Left lung (tissue), 4 donors: ENCODE measurements at regions not wholly inside any gene's neighbourhood (a gene's known extent, or its start where the extent isn't known, plus 50 kb on each side); places are given as distances from the start of the nearest gene placed in this dataset.

Experiments used
- ATAC-seq: fragments of 200-7000 bp; cut with Tn5 transposase; one replicate; pipeline ENCODE4 v1.9.1; 2020; ENCODE audit warnings: moderate library complexity
- DNase-seq, 4 donors: peaks; one replicate each; pipeline ENCODE4 v3.0.0-alpha.2; 2013 to 2020
- H3K27ac ChIP-seq, 2 donors: fragments of 200-600 bp; sonication (generic) in 1 of 2; one replicate each; pipeline versions ENCODE4 v1.5.0 to v1.8.0; 2020 to 2021
- H3K27me3 ChIP-seq, 2 donors: fragments of 200-600 bp; sonication (generic) in 1 of 2; one replicate each; pipeline versions ENCODE4 v1.5.0 to v1.8.0; 2020 to 2021
- H3K36me3 ChIP-seq, 2 donors: fragments of 200-600 bp; sonication (generic) in 1 of 2; one replicate each; pipeline versions ENCODE4 v1.5.0 to v1.8.0; 2020 to 2021
- H3K4me1 ChIP-seq, 2 donors: fragments of 200-600 bp; one replicate each; pipeline ENCODE4 v1.8.0; 2021
- H3K4me3 ChIP-seq, 2 donors: fragments of 200-600 bp; sonication (generic) in 1 of 2; one replicate each; pipeline versions ENCODE4 v1.5.0 to v1.8.0; 2020 to 2021; ENCODE audit warnings: mild to moderate bottlenecking in 1 of 2
- H3K9me3 ChIP-seq, 2 donors: fragments of 200-600 bp; sonication (generic) in 1 of 2; one replicate each; pipeline versions ENCODE4 v1.5.0 to v1.8.0; 2020 to 2021
- intact Hi-C, 2 donors: fragments of 100-400 bp; cut with DNase I; formaldehyde crosslinking; loops; one replicate each; pipeline versions ENCODE4 v1.11.2 to v1.14.2; 2022
- TF ChIP-seq, protein P1 (sequence below), 2 donors: fragments of 200-600 bp; sonication (generic) in 1 of 2; IDR thresholded peaks; one replicate each; pipeline versions ENCODE4 v1.5.0 to v1.8.0; 2021; ENCODE audit warnings: antibody characterized with exemption in 2 of 2
- donor health status: DM: no; HTN: yes; CAD: no.
- donor health status: DM: no; HTN: no; CAD: no.

DNA sequence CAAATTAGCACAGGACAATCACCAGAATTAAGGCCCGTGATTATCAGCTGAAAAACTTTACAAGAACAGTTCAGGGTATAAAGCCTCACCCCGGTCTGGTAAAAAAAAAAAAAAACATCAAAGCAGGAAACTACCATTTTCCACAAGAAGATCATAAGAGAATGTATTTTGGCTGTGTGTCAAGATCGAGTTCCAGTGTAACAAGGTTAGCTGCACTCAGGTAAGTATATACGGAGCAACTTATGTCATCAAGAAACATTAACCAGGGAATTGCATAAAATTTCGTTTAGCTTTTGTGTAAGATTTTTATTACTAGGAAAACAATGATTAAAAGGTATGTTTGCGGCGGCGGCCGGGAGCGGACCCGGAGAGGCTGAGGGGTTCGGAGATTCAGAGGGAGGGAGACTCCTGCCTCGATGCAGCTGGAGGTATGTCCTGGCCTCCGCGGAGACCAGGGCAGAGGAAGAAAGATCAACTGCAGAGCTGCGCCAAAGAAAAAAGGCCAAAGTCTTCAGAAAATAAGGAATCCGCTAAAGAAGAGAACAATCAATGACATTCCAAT lies 533.8 kb upstream of the CNTNAP2 start:
- H3K36me3 ChIP-seq = no peaks in the 10 kb centered on the region
- H3K27ac ChIP-seq = no peak overlapping the region
- DNase-seq (peak in 1 of 4 donors; percentile 59), ATAC-seq (no peak)
- intact Hi-C loops = no loop called here
- no peaks in the 10 kb centered on the region for H3K4me1 ChIP-seq
- peaks cover 0 to 12% of the 10 kb centered on the region in 2 donors for H3K9me3 ChIP-seq
- H3K4me3 ChIP-seq = no peak overlapping the region
- no peaks in the 10 kb centered on the region for H3K27me3 ChIP-seq
- TF ChIP-seq, protein P1, sequence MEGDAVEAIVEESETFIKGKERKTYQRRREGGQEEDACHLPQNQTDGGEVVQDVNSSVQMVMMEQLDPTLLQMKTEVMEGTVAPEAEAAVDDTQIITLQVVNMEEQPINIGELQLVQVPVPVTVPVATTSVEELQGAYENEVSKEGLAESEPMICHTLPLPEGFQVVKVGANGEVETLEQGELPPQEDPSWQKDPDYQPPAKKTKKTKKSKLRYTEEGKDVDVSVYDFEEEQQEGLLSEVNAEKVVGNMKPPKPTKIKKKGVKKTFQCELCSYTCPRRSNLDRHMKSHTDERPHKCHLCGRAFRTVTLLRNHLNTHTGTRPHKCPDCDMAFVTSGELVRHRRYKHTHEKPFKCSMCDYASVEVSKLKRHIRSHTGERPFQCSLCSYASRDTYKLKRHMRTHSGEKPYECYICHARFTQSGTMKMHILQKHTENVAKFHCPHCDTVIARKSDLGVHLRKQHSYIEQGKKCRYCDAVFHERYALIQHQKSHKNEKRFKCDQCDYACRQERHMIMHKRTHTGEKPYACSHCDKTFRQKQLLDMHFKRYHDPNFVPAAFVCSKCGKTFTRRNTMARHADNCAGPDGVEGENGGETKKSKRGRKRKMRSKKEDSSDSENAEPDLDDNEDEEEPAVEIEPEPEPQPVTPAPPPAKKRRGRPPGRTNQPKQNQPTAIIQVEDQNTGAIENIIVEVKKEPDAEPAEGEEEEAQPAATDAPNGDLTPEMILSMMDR (IDR thresholded peaks at IDR 0.05) = no peak

DNA sequence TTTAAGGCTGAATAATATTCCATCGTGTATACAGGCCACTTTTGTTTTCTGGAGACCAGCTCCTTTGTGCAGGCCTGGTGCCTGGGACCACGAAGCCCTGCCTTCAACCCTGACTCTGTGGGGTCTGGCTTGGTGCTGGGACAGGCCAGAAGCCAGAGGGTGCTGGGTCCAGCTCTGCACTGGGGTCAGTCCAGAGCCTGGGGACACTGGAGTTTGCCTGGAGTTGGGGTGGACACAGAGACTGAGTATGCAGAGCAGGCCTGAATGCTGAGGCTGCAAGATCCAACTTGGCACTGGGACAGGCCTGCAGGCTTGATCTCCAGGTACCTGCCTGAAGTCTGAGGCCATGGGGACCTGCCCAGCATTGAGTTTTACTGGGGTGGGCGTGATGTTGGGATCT lies 558.8 kb upstream of the CNTNAP2 start:
- Histone ChIP-seq H3K27ac (no peak overlapping the region), H3K4me3 (no peak overlapping the region), H3K36me3 (no peaks in the 10 kb centered on the region), H3K27me3 (no peaks in the 10 kb centered on the region), H3K4me1 (no peaks in the 10 kb centered on the region), H3K9me3 (peaks cover 0 to under 1% of the 10 kb centered on the region in 2 donors)
- intact Hi-C loops = no loop called here
- ATAC-seq (no peak), DNase-seq (peak in 1 of 4 donors; percentile 38)
- TF ChIP-seq, protein P1 (IDR thresholded peaks at IDR 0.05) = no peak

DNA sequence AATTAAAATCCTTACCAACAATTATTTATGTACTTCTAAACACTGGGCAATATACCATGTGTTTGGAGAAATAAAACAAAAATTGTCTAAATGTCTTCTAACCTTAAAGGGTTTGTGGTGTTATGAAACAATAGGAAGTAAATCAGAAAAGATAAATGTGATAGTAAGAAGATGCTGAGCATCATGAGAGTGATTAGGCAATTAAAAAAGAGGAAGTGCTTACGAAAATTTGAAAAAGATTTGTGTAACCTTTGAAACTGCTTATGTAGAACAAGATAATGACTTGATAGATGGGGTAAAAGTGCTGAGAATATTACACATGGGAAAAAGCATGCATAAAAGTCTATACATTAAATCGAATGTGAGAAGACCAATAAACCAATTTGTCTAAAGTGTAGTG lies 573.4 kb upstream of the CNTNAP2 start:
- intact Hi-C loops = no loop called here
- TF ChIP-seq, protein P1 (IDR thresholded peaks at IDR 0.05) = no peak
- Histone ChIP-seq H3K9me3 (no peaks in the 10 kb centered on the region), H3K36me3 (no peaks in the 10 kb centered on the region), H3K27ac (no peak overlapping the region), H3K4me1 (no peaks in the 10 kb centered on the region), H3K4me3 (no peak overlapping the region), H3K27me3 (no peaks in the 10 kb centered on the region)
- no peak for DNase-seq
- no peak for ATAC-seq

DNA sequence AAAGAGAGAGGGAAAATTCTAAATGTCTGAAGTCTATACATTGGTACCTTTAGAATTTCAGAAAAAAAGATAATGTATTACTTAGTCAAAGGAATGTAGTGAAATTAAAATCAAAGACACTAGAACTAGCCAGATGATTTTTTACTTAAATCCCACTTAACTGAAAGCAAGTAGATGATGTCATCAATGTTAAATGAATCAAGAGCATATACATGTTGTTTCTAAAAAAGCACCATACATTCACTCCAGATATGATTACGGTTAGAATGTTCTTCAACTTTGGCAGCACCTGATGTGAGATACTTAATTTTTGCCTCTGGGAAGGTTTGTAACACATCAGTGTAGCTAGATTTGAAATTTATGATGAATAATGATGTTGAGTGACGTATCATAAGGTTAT lies 576.7 kb upstream of the CNTNAP2 start:
- Histone ChIP-seq H3K27me3 (no peaks in the 10 kb centered on the region), H3K4me3 (no peak overlapping the region), H3K9me3 (no peaks in the 10 kb centered on the region), H3K27ac (no peak overlapping the region), H3K4me1 (no peaks in the 10 kb centered on the region), H3K36me3 (no peaks in the 10 kb centered on the region)
- intact Hi-C loops = no loop called here
- ATAC-seq (no peak), DNase-seq (no peak)
- TF ChIP-seq, protein P1 (IDR thresholded peaks at IDR 0.05) = no peak

DNA sequence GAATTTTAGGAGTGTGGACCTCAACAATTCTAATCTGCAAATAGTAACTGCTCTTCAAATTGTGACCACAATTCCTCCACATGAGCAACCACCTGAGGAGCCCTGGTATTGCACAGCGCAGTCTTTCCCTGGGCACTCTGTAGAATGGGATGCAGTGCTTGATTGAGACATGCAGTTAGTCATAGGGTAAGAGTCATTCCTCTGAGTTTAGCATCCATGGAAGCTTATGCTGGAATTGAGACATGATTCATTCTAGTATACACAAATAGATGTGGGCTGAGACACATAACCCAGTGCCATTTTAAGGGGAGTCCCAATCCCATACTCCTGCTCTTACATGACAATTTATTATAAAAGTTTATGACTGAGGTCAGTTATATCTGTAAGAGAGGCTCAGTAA lies 582.3 kb upstream of the CNTNAP2 start:
- Histone ChIP-seq H3K27ac (no peak overlapping the region), H3K27me3 (no peaks in the 10 kb centered on the region), H3K4me3 (no peak overlapping the region), H3K4me1 (no peaks in the 10 kb centered on the region), H3K36me3 (no peaks in the 10 kb centered on the region), H3K9me3 (no peaks in the 10 kb centered on the region)
- DNase-seq = no peak
- TF ChIP-seq, protein P1 (IDR thresholded peaks at IDR 0.05) = no peak
- intact Hi-C loops = no loop called here
- no peak for ATAC-seq
